Spinal cord (tissue), 9 donors: ENCODE measurements at regions not wholly inside any gene's neighbourhood (a gene's known extent, or its start where the extent isn't known, plus 50 kb on each side); places are given as distances from the start of the nearest gene placed in this dataset.

ENCODE experiments used
- DNase-seq, 6 donors: peaks; one replicate each; pipeline versions ENCODE4 v3.0.0 to v3.0.0-alpha.2; 2013 to 2015; ENCODE audit warnings: low spot score in 6 of 6, low read depth in 4 of 6
- H3K27ac ChIP-seq: one replicate; pipeline ENCODE4 v1.5.1; 2013; ENCODE audit warnings: low read depth, low read length, control low read depth
- H3K27me3 ChIP-seq: one replicate; pipeline ENCODE4 v1.6.1; 2013; ENCODE audit warnings: low read length; ENCODE audit not compliant: control insufficient read depth, insufficient read depth
- H3K36me3 ChIP-seq: one replicate; pipeline ENCODE4 v1.6.1; 2013; ENCODE audit warnings: low read length; ENCODE audit not compliant: control insufficient read depth, insufficient read depth
- H3K4me1 ChIP-seq: one replicate; pipeline ENCODE4 v1.6.1; 2013; ENCODE audit warnings: low read length; ENCODE audit not compliant: control insufficient read depth, insufficient read depth
- H3K4me3 ChIP-seq: one replicate; pipeline ENCODE4 v1.5.1; 2013; ENCODE audit warnings: low read depth, low read length, control low read depth
- H3K9me3 ChIP-seq: one replicate; pipeline ENCODE4 v1.6.1; 2013; ENCODE audit warnings: low read length; ENCODE audit not compliant: control insufficient read depth, insufficient read depth
- WGBS: methylation state at CpG from one replicate; pipeline ENCODE4 v1.1.5; 2013; ENCODE audit warnings: missing lambda C conversion rate; ENCODE audit not compliant: insufficient coverage; 5-methylcytosine and 5-hydroxymethylcytosine counted together
- donor health status: healthy.

GRCh38 chr7:11946794-11947193 is 114.8 kb upstream of the THSD7A start:
- peaks cover 3% of the 10 kb centered on the region for H3K9me3 ChIP-seq
- H3K4me3 ChIP-seq, result no peak overlapping the region
- H3K27me3 ChIP-seq, result no peaks in the 10 kb centered on the region
- no peaks in the 10 kb centered on the region for H3K36me3 ChIP-seq
- H3K27ac ChIP-seq, result no peak overlapping the region
- no peaks in the 10 kb centered on the region for H3K4me1 ChIP-seq
- no peak for DNase-seq
- WGBS, result no CpG with 5 or more reads among the region's 1 CpG

GRCh38 chr7:11950281-11950680 is 118.3 kb upstream of the THSD7A start:
- no peak overlapping the region for H3K4me3 ChIP-seq
- no peaks in the 10 kb centered on the region for H3K4me1 ChIP-seq
- no peak overlapping the region for H3K27ac ChIP-seq
- no peaks in the 10 kb centered on the region for H3K27me3 ChIP-seq
- no peaks in the 10 kb centered on the region for H3K36me3 ChIP-seq
- H3K9me3 ChIP-seq, result peaks cover 2% of the 10 kb centered on the region
- WGBS, result 93% methylated on average over 3 of the region's 4 CpGs
- DNase-seq, result no peak

- H3K27me3 ChIP-seq, result no peaks in the 10 kb centered on the region
- H3K4me1 ChIP-seq, result no peaks in the 10 kb centered on the region
- WGBS, result 100% methylated on average over 1 of the region's 3 CpGs
- peak in 1 of 6 donors; percentile 2 for DNase-seq
- no peak overlapping the region for H3K4me3 ChIP-seq
- H3K36me3 ChIP-seq, result no peaks in the 10 kb centered on the region
- no peak overlapping the region for H3K27ac ChIP-seq
- no peaks in the 10 kb centered on the region for H3K9me3 ChIP-seq
Measured at GRCh38 chr7:11950942-11951341, 118.9 kb upstream of the THSD7A start.

- H3K4me1 ChIP-seq, result no peaks in the 10 kb centered on the region
- 83% methylated on average over 2 of the region's 3 CpGs for WGBS
- no peak overlapping the region for H3K27ac ChIP-seq
- peak in 1 of 6 donors; percentile 10 for DNase-seq
- no peaks in the 10 kb centered on the region for H3K27me3 ChIP-seq
- H3K9me3 ChIP-seq, result no peaks in the 10 kb centered on the region
- H3K36me3 ChIP-seq, result no peaks in the 10 kb centered on the region
- no peak overlapping the region for H3K4me3 ChIP-seq
Measured at GRCh38 chr7:11951909-11952308, 119.9 kb upstream of the THSD7A start.

GRCh38 chr7:11952972-11953371 is 121.0 kb upstream of the THSD7A start:
- WGBS, result no CpG with 5 or more reads among the region's 2 CpGs
- Histone ChIP-seq H3K4me3 (no peak overlapping the region), H3K27ac (no peak overlapping the region), H3K36me3 (no peaks in the 10 kb centered on the region), H3K27me3 (no peaks in the 10 kb centered on the region), H3K4me1 (no peaks in the 10 kb centered on the region), H3K9me3 (no peaks in the 10 kb centered on the region)
- DNase-seq, result no peak

- H3K27ac ChIP-seq, result no peak overlapping the region
- DNase-seq, result peak in 1 of 6 donors; percentile 77
- H3K4me1 ChIP-seq, result no peaks in the 10 kb centered on the region
- no peaks in the 10 kb centered on the region for H3K9me3 ChIP-seq
- H3K27me3 ChIP-seq, result no peaks in the 10 kb centered on the region
- no peak overlapping the region for H3K4me3 ChIP-seq
- no peaks in the 10 kb centered on the region for H3K36me3 ChIP-seq
- 67% methylated on average over 2 of the region's 5 CpGs for WGBS
Measured at GRCh38 chr7:11956991-11957390, 125.0 kb upstream of the THSD7A start.

- DNase-seq, result peak in 1 of 6 donors; percentile 68
- Histone ChIP-seq H3K27me3 (no peaks in the 10 kb centered on the region), H3K4me1 (no peaks in the 10 kb centered on the region), H3K27ac (no peak overlapping the region), H3K36me3 (no peaks in the 10 kb centered on the region), H3K9me3 (no peaks in the 10 kb centered on the region), H3K4me3 (no peak overlapping the region)
- WGBS, result no CpG with 5 or more reads among the region's 1 CpG
Measured at GRCh38 chr7:11957956-11958355, 126.0 kb upstream of the THSD7A start.

- Histone ChIP-seq H3K36me3 (no peaks in the 10 kb centered on the region), H3K27ac (no peak overlapping the region), H3K4me3 (no peak overlapping the region), H3K27me3 (no peaks in the 10 kb centered on the region), H3K4me1 (no peaks in the 10 kb centered on the region), H3K9me3 (no peaks in the 10 kb centered on the region)
- WGBS, result no CpG with 5 or more reads among the region's 2 CpGs
- no peak for DNase-seq
Measured at GRCh38 chr7:11959121-11959520, 127.1 kb upstream of the THSD7A start.

- no peaks in the 10 kb centered on the region for H3K9me3 ChIP-seq
- no peak for DNase-seq
- no peaks in the 10 kb centered on the region for H3K27me3 ChIP-seq
- H3K36me3 ChIP-seq, result no peaks in the 10 kb centered on the region
- no peaks in the 10 kb centered on the region for H3K4me1 ChIP-seq
- H3K4me3 ChIP-seq, result no peak overlapping the region
- no peak overlapping the region for H3K27ac ChIP-seq
Measured at GRCh38 chr7:11960621-11961020, 128.6 kb upstream of the THSD7A start.

GRCh38 chr7:11969643-11970042 is 137.6 kb upstream of the THSD7A start:
- Histone ChIP-seq H3K27me3 (no peaks in the 10 kb centered on the region), H3K36me3 (no peaks in the 10 kb centered on the region), H3K4me3 (no peak overlapping the region), H3K4me1 (no peaks in the 10 kb centered on the region), H3K9me3 (no peaks in the 10 kb centered on the region), H3K27ac (no peak overlapping the region)
- DNase-seq, result peak in 4 of 6 donors; percentile 12 to 47 (median 25)
- no CpG with 5 or more reads among the region's 1 CpG for WGBS
